Right forelimb (tissue), 1 donor: ENCODE measurements at regions not wholly inside any gene's neighbourhood (a gene's known extent, or its start where the extent isn't known, plus 50 kb on each side); places are given as distances from the start of the nearest gene placed in this dataset.

ENCODE experiments used
- DNase-seq: peaks from one replicate; pipeline ENCODE4 v3.0.0-alpha.2; 2018

GRCh38 chr5:173457482-173457881 lies 129.3 kb upstream of the STC2 start:
- peak; percentile 50 for DNase-seq

- no peak for DNase-seq
Observed at GRCh38 chr5:173456751-173457171, 128.5 kb upstream of the STC2 start.

- DNase-seq, result no peak
Observed at GRCh38 chr5:173456181-173456580, 128.0 kb upstream of the STC2 start.

- DNase-seq, result no peak
Observed at GRCh38 chr5:173455599-173455957, 127.4 kb upstream of the STC2 start.

- DNase-seq, result no peak
Observed at GRCh38 chr5:173454736-173455598, 126.8 kb upstream of the STC2 start.

- no peak for DNase-seq
Observed at GRCh38 chr5:173454361-173454735, 126.1 kb upstream of the STC2 start.

- no peak for DNase-seq
Observed at GRCh38 chr5:173453167-173453566, 125.0 kb upstream of the STC2 start.

- DNase-seq, result no peak
Observed at GRCh38 chr5:173452119-173452905, 124.1 kb upstream of the STC2 start.

GRCh38 chr5:173451651-173452050 lies 123.4 kb upstream of the STC2 start:
- DNase-seq, result no peak

GRCh38 chr5:173451031-173451430 lies 122.8 kb upstream of the STC2 start:
- DNase-seq, result no peak

- DNase-seq, result no peak
Observed at GRCh38 chr5:173450188-173450587, 122.0 kb upstream of the STC2 start.

GRCh38 chr5:173448856-173449255 lies 120.6 kb upstream of the STC2 start:
- DNase-seq, result no peak

- no peak for DNase-seq
Observed at GRCh38 chr5:173443971-173444370, 115.8 kb upstream of the STC2 start.

GRCh38 chr5:173441053-173441628 lies 112.9 kb upstream of the STC2 start:
- no peak for DNase-seq

GRCh38 chr5:173438951-173439350 lies 110.7 kb upstream of the STC2 start:
- no peak for DNase-seq

- DNase-seq, result peak; percentile 48
Observed at GRCh38 chr5:173435447-173435846, 107.2 kb upstream of the STC2 start.

- DNase-seq, result no peak
Observed at GRCh38 chr5:173434270-173434669, 106.1 kb upstream of the STC2 start.

- no peak for DNase-seq
Observed at GRCh38 chr5:173430394-173430793, 102.2 kb upstream of the STC2 start.

GRCh38 chr5:173429489-173430150 lies 101.4 kb upstream of the STC2 start:
- DNase-seq, result no peak

GRCh38 chr5:173423452-173424117 lies 95.4 kb upstream of the STC2 start:
- no peak for DNase-seq

GRCh38 chr5:173420108-173420507 lies 91.9 kb upstream of the STC2 start:
- no peak for DNase-seq

GRCh38 chr5:173413471-173413982 lies 85.3 kb upstream of the STC2 start:
- no peak for DNase-seq
